SJCRH30 (cell line): ENCODE measurements at regions not wholly inside any gene's neighbourhood (a gene's known extent, or its start where the extent isn't known, plus 50 kb on each side); places are given as distances from the start of the nearest gene placed in this dataset.
A peak's percentile ranks its signal among the peaks of the same experiment; 100 is the strongest.

Experiments
- DNase-seq, 2 experiments: peaks; one replicate each; pipeline ENCODE4 v3.0.0-alpha.2; 2015 to 2020
- H3K27ac ChIP-seq: fragments of 250-450 bp; sonication (Bioruptor Pico); 2 replicates; pipeline ENCODE4 v1.5.1; 2020; ENCODE audit warnings: mild to moderate bottlenecking, moderate library complexity
- H3K27me3 ChIP-seq: fragments of 250-450 bp; sonication (Bioruptor Pico); 2 replicates; pipeline ENCODE4 v1.5.1; 2020; ENCODE audit warnings: mild to moderate bottlenecking, moderate library complexity
- H3K36me3 ChIP-seq: fragments of 250-450 bp; sonication (Bioruptor Pico); 2 replicates; pipeline ENCODE4 v1.5.1; 2020; ENCODE audit warnings: mild to moderate bottlenecking, moderate library complexity
- H3K4me1 ChIP-seq: fragments of 250-450 bp; sonication (Bioruptor Pico); 2 replicates; pipeline ENCODE4 v1.5.1; 2020; ENCODE audit warnings: mild to moderate bottlenecking, moderate library complexity
- H3K4me3 ChIP-seq: fragments of 250-450 bp; sonication (Bioruptor Pico); 2 replicates; pipeline ENCODE4 v1.5.1; 2020; ENCODE audit warnings: mild to moderate bottlenecking, moderate library complexity
- H3K9me3 ChIP-seq: fragments of 250-450 bp; sonication (Bioruptor Pico); replicated peaks from 2 replicates; pipeline ENCODE4 v1.5.1; 2020; ENCODE audit warnings: mild to moderate bottlenecking, moderate library complexity

- Histone ChIP-seq H3K27me3 (no peaks in the 10 kb centered on the region), H3K36me3 (no peaks in the 10 kb centered on the region), H3K4me1 (no peaks in the 10 kb centered on the region), H3K27ac (no peak overlapping the region), H3K4me3 (no peak overlapping the region), H3K9me3 (no peaks in the 10 kb centered on the region)
- DNase-seq, result no peak
Observed at GRCh38 chr5:4532705-4533080, 607.4 kb upstream of the ADAMTS16 start.

GRCh38 chr5:4533457-4534105 is 606.5 kb upstream of the ADAMTS16 start:
- Histone ChIP-seq H3K36me3 (no peaks in the 10 kb centered on the region), H3K4me1 (no peaks in the 10 kb centered on the region), H3K9me3 (no peaks in the 10 kb centered on the region), H3K4me3 (no peak overlapping the region), H3K27me3 (no peaks in the 10 kb centered on the region), H3K27ac (no peak overlapping the region)
- no peak for DNase-seq

- no peaks in the 10 kb centered on the region for H3K27me3 ChIP-seq
- no peaks in the 10 kb centered on the region for H3K4me1 ChIP-seq
- H3K4me3 ChIP-seq, result no peak overlapping the region
- H3K9me3 ChIP-seq, result no peaks in the 10 kb centered on the region
- no peak overlapping the region for H3K27ac ChIP-seq
- no peak for DNase-seq
- no peaks in the 10 kb centered on the region for H3K36me3 ChIP-seq
Observed at GRCh38 chr5:4537489-4537888, 602.6 kb upstream of the ADAMTS16 start.

DNA sequence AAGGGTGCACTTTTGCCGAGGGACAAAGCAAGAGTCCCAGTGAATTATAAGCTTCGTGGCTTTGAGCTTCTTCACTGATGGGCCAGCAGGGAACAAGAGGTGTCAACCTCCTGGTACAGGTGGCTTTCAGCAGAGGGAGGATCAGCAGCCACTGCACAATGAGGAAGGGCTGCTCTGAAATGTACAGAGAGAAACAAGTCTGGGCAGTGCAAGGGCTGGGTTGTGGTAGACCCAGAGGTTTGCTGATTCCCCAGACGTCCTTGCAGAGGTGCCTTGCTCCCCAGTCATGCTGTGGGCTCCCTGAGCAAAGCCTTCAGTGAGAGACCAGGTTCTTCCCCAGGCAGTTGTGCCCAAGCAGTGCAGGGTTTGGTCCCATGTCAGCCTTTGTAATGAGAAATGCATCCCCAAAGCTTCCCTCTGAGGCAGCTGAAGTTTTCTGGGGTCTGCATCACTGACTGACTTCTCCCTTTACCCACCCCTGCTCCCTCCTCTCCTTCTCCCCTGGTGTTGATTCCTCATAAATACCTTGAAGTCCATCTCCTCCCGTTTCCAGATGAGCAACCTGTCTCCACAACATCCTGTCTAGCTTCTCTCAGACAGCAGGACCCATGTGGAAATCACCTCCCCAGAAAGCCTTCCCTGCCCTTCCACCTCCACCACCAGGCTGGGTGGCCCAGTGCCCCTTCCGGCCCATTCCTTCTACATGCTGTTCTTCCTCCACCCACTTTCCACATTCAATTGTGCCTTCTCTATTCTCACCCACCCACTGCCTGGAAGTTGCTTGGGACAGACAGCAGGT is 599.6 kb upstream of the ADAMTS16 start:
- H3K27me3 ChIP-seq, result no peaks in the 10 kb centered on the region
- no peaks in the 10 kb centered on the region for H3K9me3 ChIP-seq
- H3K4me3 ChIP-seq, result no peak overlapping the region
- no peaks in the 10 kb centered on the region for H3K36me3 ChIP-seq
- H3K27ac ChIP-seq, result no peak overlapping the region
- no peak for DNase-seq
- no peaks in the 10 kb centered on the region for H3K4me1 ChIP-seq

DNA sequence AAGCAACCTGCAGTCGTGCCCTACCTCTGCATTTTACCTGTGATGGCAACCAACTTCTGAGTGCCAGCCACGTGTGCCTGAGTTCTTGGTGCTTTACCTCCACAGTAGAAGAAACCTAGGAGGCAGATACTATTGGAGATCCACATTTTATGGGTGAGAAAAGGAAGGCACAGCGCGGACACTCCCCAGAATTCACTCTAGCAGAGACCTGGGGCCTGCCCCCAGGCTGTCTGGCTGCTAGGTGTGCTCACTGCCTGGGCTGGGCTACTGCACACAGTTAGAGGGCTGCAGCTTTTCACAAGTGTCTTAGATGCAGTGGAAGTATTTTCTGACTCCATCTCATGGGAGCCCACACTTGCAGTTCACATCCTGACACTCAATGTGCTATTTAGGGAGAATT is 598.8 kb upstream of the ADAMTS16 start:
- Histone ChIP-seq H3K9me3 (no peaks in the 10 kb centered on the region), H3K27ac (no peak overlapping the region), H3K4me1 (no peaks in the 10 kb centered on the region), H3K4me3 (no peak overlapping the region), H3K27me3 (no peaks in the 10 kb centered on the region), H3K36me3 (no peaks in the 10 kb centered on the region)
- no peak for DNase-seq

GRCh38 chr5:4542145-4542778 is 597.9 kb upstream of the ADAMTS16 start:
- H3K36me3 ChIP-seq, result no peaks in the 10 kb centered on the region
- no peak for DNase-seq
- no peak overlapping the region for H3K4me3 ChIP-seq
- H3K9me3 ChIP-seq, result no peaks in the 10 kb centered on the region
- H3K27me3 ChIP-seq, result no peaks in the 10 kb centered on the region
- no peaks in the 10 kb centered on the region for H3K4me1 ChIP-seq
- no peak overlapping the region for H3K27ac ChIP-seq

DNA sequence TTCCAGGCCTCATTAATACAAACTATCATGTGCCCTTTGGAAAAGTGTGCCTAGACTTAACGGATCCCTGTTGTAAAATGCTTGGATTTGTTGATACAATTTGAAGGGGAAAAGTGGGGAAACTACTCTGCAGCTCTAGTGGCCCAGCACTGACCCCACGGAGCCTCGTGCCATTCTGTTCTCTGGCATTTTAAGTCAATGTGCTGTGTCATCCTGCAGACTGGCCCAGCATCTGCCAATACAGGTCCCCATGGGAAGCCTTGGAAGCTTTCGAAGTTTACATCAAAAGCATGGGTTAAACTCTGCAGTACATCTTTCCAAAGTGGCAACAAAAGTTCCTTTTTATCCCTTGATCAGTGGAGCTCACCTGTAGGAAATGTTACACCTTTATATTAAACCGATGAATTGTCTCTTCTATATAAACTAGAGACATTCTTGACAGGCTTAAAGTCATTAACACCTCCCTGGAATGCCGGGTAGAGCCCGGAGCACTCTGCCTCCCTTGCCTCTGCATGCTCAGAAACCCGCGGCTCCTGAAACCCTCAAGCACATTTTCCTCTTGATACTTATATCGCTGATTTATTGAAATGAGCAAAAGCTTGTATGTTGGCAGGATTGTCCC is 596.0 kb upstream of the ADAMTS16 start:
- Histone ChIP-seq H3K4me3 (no peak overlapping the region), H3K36me3 (no peaks in the 10 kb centered on the region), H3K9me3 (no peaks in the 10 kb centered on the region), H3K27ac (no peak overlapping the region), H3K4me1 (no peaks in the 10 kb centered on the region), H3K27me3 (no peaks in the 10 kb centered on the region)
- no peak for DNase-seq

- H3K27ac ChIP-seq, result no peak overlapping the region
- no peaks in the 10 kb centered on the region for H3K36me3 ChIP-seq
- H3K9me3 ChIP-seq, result no peaks in the 10 kb centered on the region
- H3K4me1 ChIP-seq, result no peaks in the 10 kb centered on the region
- DNase-seq, result no peak
- H3K4me3 ChIP-seq, result no peak overlapping the region
- no peaks in the 10 kb centered on the region for H3K27me3 ChIP-seq
Observed at GRCh38 chr5:4547547-4547946, 592.6 kb upstream of the ADAMTS16 start.

DNA sequence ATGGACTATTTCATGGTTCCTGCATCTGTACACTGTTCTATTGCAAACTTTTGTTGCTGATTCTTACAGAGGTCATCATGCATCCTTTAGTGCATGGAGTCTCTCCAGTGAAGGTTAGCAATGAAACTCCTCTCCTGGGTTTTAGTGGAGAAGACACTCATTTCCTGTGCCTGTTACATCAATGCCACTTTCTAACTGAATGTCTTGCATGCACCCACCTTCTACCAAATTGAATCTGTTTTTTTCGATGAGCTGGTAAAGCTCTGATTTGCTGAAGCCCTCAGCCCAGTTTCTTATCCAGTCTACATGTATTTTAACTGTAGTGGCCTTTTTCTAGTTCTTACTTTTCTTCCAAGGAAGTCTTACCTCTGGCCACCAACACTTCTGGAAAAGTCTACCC is 591.8 kb upstream of the ADAMTS16 start:
- no peaks in the 10 kb centered on the region for H3K27me3 ChIP-seq
- no peak for DNase-seq
- H3K27ac ChIP-seq, result no peak overlapping the region
- no peaks in the 10 kb centered on the region for H3K4me1 ChIP-seq
- H3K9me3 ChIP-seq, result no peaks in the 10 kb centered on the region
- H3K36me3 ChIP-seq, result no peaks in the 10 kb centered on the region
- no peak overlapping the region for H3K4me3 ChIP-seq

DNA sequence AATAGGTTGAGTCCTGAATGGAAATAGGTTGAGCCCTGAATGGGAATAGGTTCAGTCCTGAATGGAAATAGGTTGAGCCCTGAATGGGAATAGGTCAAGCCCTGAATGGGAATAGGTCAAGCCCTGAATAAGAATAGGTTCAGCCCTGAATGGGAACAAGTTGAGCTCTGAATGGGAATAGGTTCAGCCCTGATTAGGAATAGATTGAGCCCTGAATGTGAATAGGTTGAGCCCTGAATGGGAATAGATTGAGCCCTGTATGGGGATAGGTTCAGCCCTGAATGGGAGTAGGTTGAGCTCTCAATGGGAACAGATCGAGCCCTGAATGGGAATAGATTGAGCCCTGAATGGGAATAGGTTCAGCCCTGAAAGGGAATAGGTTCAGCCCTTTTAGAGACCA is 590.8 kb upstream of the ADAMTS16 start:
- H3K27ac ChIP-seq, result no peak overlapping the region
- no peaks in the 10 kb centered on the region for H3K27me3 ChIP-seq

GRCh38 chr5:4551034-4551433 is 589.1 kb upstream of the ADAMTS16 start:
- no peaks in the 10 kb centered on the region for H3K36me3 ChIP-seq
- DNase-seq, result peak in 1 of 2 experiments; percentile 20
- H3K4me3 ChIP-seq, result no peak overlapping the region
- H3K4me1 ChIP-seq, result no peaks in the 10 kb centered on the region
- H3K27ac ChIP-seq, result no peak overlapping the region
- H3K9me3 ChIP-seq, result no peaks in the 10 kb centered on the region
- H3K27me3 ChIP-seq, result no peaks in the 10 kb centered on the region

More for the DNA sequence above, 590.8 kb upstream of the ADAMTS16 start:
- no peak overlapping the region for H3K4me3 ChIP-seq
- H3K9me3 ChIP-seq, result no peaks in the 10 kb centered on the region
- H3K4me1 ChIP-seq, result no peaks in the 10 kb centered on the region
- no peak for DNase-seq
- no peaks in the 10 kb centered on the region for H3K36me3 ChIP-seq

GRCh38 chr5:4553130-4553529 is 587.0 kb upstream of the ADAMTS16 start:
- Histone ChIP-seq H3K9me3 (no peaks in the 10 kb centered on the region), H3K4me1 (no peaks in the 10 kb centered on the region), H3K27ac (no peak overlapping the region), H3K4me3 (no peak overlapping the region), H3K27me3 (no peaks in the 10 kb centered on the region), H3K36me3 (no peaks in the 10 kb centered on the region)
- no peak for DNase-seq

DNA sequence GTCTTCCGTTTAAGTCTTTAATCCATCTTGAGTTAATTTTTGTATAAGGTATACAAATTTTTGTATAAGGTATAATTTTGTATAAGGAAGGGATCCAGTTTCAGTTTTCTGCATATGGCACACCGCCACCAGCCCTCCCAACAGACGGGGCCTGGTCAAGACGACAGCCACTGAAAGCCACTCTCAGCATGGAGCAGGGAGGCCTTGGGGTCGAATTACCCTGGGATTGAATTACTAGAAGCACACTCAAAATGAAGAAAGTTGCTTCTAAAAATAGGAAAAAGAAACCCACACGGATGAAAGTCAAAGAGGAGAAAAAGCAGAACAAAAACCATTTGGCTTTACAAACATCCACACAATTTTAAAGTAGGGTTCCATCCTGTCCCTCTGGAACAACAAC is 586.2 kb upstream of the ADAMTS16 start:
- DNase-seq, result peak in 1 of 2 experiments; percentile 17
- Histone ChIP-seq H3K4me1 (no peaks in the 10 kb centered on the region), H3K27ac (no peak overlapping the region), H3K4me3 (no peak overlapping the region), H3K36me3 (no peaks in the 10 kb centered on the region), H3K27me3 (no peaks in the 10 kb centered on the region), H3K9me3 (no peaks in the 10 kb centered on the region)

DNA sequence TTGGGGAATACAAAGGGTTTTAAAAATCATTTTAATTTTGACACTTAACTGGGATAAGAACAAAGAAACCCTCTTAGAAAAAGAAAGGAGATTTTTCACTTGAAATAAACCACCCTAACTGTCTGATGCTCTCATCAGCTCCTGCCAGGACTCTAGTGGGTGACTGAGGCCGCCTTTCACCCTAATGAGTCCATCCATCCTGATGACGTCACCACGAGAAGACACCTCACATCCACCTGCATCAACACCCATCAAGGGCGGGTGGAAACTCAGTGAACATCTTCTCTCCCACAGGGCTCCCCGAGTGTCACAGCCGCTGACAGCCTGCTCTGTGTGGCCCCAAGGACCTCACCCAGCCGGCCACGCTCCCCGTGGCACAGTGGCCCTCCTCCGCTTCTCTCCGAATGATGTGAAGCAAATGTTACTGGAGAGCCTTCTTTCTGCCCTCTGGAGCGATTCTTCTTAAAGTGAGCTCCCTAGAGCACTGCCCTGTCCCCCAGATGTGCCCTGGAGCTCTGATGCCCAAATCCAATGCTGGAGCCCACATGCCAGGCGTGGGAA is 584.3 kb upstream of the ADAMTS16 start:
- DNase-seq, result no peak
- Histone ChIP-seq H3K9me3 (no peaks in the 10 kb centered on the region), H3K36me3 (no peaks in the 10 kb centered on the region), H3K27me3 (no peaks in the 10 kb centered on the region), H3K4me1 (no peaks in the 10 kb centered on the region), H3K27ac (no peak overlapping the region), H3K4me3 (no peak overlapping the region)

GRCh38 chr5:4561403-4561802 is 578.7 kb upstream of the ADAMTS16 start:
- no peaks in the 10 kb centered on the region for H3K27me3 ChIP-seq
- no peaks in the 10 kb centered on the region for H3K9me3 ChIP-seq
- H3K4me3 ChIP-seq, result no peak overlapping the region
- DNase-seq, result no peak
- H3K36me3 ChIP-seq, result no peaks in the 10 kb centered on the region
- no peaks in the 10 kb centered on the region for H3K4me1 ChIP-seq
- H3K27ac ChIP-seq, result no peak overlapping the region
